ENCODE measurements at regions not wholly inside any gene's neighbourhood (a gene's known extent, or its start where the extent isn't known, plus 50 kb on each side); places are given as distances from the start of the nearest gene placed in this dataset.
A peak's percentile ranks its signal among the peaks of the same experiment; 100 is the strongest.

DNA sequence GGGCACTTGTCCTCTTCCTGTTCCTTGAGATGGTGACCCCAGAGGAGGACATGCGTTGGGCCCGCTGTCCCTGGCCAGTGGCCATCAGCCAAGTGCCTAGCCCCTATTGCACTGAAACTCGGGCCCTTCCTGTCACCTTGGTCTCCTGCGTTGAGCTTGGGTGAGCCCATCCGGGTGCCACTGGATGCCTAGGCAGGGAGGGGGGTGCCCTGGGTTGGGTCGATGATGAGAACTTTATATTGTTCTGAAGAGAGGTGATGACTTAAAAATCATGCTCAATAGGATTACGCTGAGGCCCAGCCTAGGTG lies 221.8 kb downstream of the SNRPN start:
- DNase-seq: no peak
- Histone ChIP-seq H3K27me3 (ENCODE audit: control insufficient read depth in 1 of 2, insufficient read depth in 1 of 2, low read length in 2 of 2) (no peaks in the 10 kb centered on the region), H4K91ac (ENCODE audit: low read length) (no peak overlapping the region), H2AFZ (ENCODE audit: low read depth, low read length) (no peak overlapping the region), H3K36me3 (ENCODE audit: control insufficient read depth in 1 of 2, insufficient read depth in 2 of 2, low read depth in 1 of 2, low read length in 2 of 2) (no peaks in the 10 kb centered on the region), H3K4me1 (ENCODE audit: control insufficient read depth, insufficient read depth, low read depth, low read length) (no peaks in the 10 kb centered on the region), H2AK5ac (ENCODE audit: low read length, severe bottlenecking) (no peak overlapping the region), H2BK15ac (ENCODE audit: low read depth, poor library complexity, severe bottlenecking) (no peak overlapping the region), H2BK120ac (ENCODE audit: low read depth, low read length) (no peak overlapping the region), H3K18ac (ENCODE audit: low read depth in 1 of 2, low read length in 2 of 2) (no peak overlapping the region), H3K4me2 (ENCODE audit: low read length, poor library complexity, severe bottlenecking) (no peak overlapping the region), H3K27ac (ENCODE audit: low read length, poor library complexity, severe bottlenecking) (no peak overlapping the region), H3K23ac (ENCODE audit: low read length in 2 of 2) (no peak overlapping the region), H4K8ac (ENCODE audit: low read length) (no peak overlapping the region), H2BK12ac (ENCODE audit: low read length in 2 of 2) (no peak overlapping the region), H3K14ac (ENCODE audit: low read length in 2 of 2) (no peak overlapping the region), H3K79me1 (replicated peaks; ENCODE audit: low read length, poor library complexity, severe bottlenecking) (no peaks in the 10 kb centered on the region), H2BK5ac (ENCODE audit: low read depth, low read length, poor library complexity, severe bottlenecking) (no peak overlapping the region), H3K4ac (ENCODE audit: low read depth in 1 of 2, low read length in 2 of 2) (no peak overlapping the region), H3K4me3 (ENCODE audit: insufficient read depth in 1 of 2, low read depth in 1 of 2, low read length in 2 of 2) (no peak overlapping the region), H3K9ac (ENCODE audit: low read length) (no peak overlapping the region), H3K9me3 (ENCODE audit: control insufficient read depth, low read length) (peaks cover 14% of the 10 kb centered on the region)
- 83% methylated on average over 7 of the region's 7 CpGs for WGBS

GRCh38 chr15:25176991-25177954 lies 222.5 kb downstream of the SNRPN start:
- Histone ChIP-seq H2BK12ac (ENCODE audit: low read length in 2 of 2) (no peak overlapping the region), H3K4me3 (ENCODE audit: insufficient read depth in 1 of 2, low read depth in 1 of 2, low read length in 2 of 2) (no peak overlapping the region), H3K9ac (ENCODE audit: low read length) (no peak overlapping the region), H2AFZ (ENCODE audit: low read depth, low read length) (no peak overlapping the region), H3K4me1 (ENCODE audit: control insufficient read depth, insufficient read depth, low read depth, low read length) (no peaks in the 10 kb centered on the region), H2BK120ac (ENCODE audit: low read depth, low read length) (no peak overlapping the region), H3K27ac (ENCODE audit: low read length, poor library complexity, severe bottlenecking) (no peak overlapping the region), H2BK15ac (ENCODE audit: low read depth, poor library complexity, severe bottlenecking) (peak overlapping the region; percentile 57), H3K4ac (ENCODE audit: low read depth in 1 of 2, low read length in 2 of 2) (no peak overlapping the region), H3K79me1 (replicated peaks; ENCODE audit: low read length, poor library complexity, severe bottlenecking) (no peaks in the 10 kb centered on the region), H3K14ac (ENCODE audit: low read length in 2 of 2) (no peak overlapping the region), H3K9me3 (ENCODE audit: control insufficient read depth, low read length) (peaks cover 18% of the 10 kb centered on the region), H4K8ac (ENCODE audit: low read length) (no peak overlapping the region), H3K4me2 (ENCODE audit: low read length, poor library complexity, severe bottlenecking) (no peak overlapping the region), H3K36me3 (ENCODE audit: control insufficient read depth in 1 of 2, insufficient read depth in 2 of 2, low read depth in 1 of 2, low read length in 2 of 2) (no peaks in the 10 kb centered on the region), H3K23ac (ENCODE audit: low read length in 2 of 2) (no peak overlapping the region), H3K18ac (ENCODE audit: low read depth in 1 of 2, low read length in 2 of 2) (no peak overlapping the region), H2AK5ac (ENCODE audit: low read length, severe bottlenecking) (no peak overlapping the region), H3K27me3 (ENCODE audit: control insufficient read depth in 1 of 2, insufficient read depth in 1 of 2, low read length in 2 of 2) (no peaks in the 10 kb centered on the region), H4K91ac (ENCODE audit: low read length) (no peak overlapping the region), H2BK5ac (ENCODE audit: low read depth, low read length, poor library complexity, severe bottlenecking) (no peak overlapping the region)
- 77% methylated on average over 21 of the region's 21 CpGs for WGBS
- no peak for DNase-seq

- Histone ChIP-seq H4K8ac (ENCODE audit: low read length) (no peak overlapping the region), H3K23ac (ENCODE audit: low read length in 2 of 2) (no peak overlapping the region), H2BK15ac (ENCODE audit: low read depth, poor library complexity, severe bottlenecking) (no peak overlapping the region), H3K4ac (ENCODE audit: low read depth in 1 of 2, low read length in 2 of 2) (no peak overlapping the region), H3K9ac (ENCODE audit: low read length) (no peak overlapping the region), H3K9me3 (ENCODE audit: control insufficient read depth, low read length) (peaks cover 11% of the 10 kb centered on the region), H3K4me3 (ENCODE audit: insufficient read depth in 1 of 2, low read depth in 1 of 2, low read length in 2 of 2) (no peak overlapping the region), H4K91ac (ENCODE audit: low read length) (no peak overlapping the region), H3K4me2 (ENCODE audit: low read length, poor library complexity, severe bottlenecking) (no peak overlapping the region), H3K79me1 (replicated peaks; ENCODE audit: low read length, poor library complexity, severe bottlenecking) (no peaks in the 10 kb centered on the region), H3K4me1 (ENCODE audit: control insufficient read depth, insufficient read depth, low read depth, low read length) (no peaks in the 10 kb centered on the region), H3K27ac (ENCODE audit: low read length, poor library complexity, severe bottlenecking) (no peak overlapping the region), H3K36me3 (ENCODE audit: control insufficient read depth in 1 of 2, insufficient read depth in 2 of 2, low read depth in 1 of 2, low read length in 2 of 2) (no peaks in the 10 kb centered on the region), H2BK120ac (ENCODE audit: low read depth, low read length) (no peak overlapping the region), H3K14ac (ENCODE audit: low read length in 2 of 2) (no peak overlapping the region), H3K27me3 (ENCODE audit: control insufficient read depth in 1 of 2, insufficient read depth in 1 of 2, low read length in 2 of 2) (no peaks in the 10 kb centered on the region), H2BK5ac (ENCODE audit: low read depth, low read length, poor library complexity, severe bottlenecking) (no peak overlapping the region), H2AK5ac (ENCODE audit: low read length, severe bottlenecking) (no peak overlapping the region), H2BK12ac (ENCODE audit: low read length in 2 of 2) (no peak overlapping the region), H2AFZ (ENCODE audit: low read depth, low read length) (no peak overlapping the region), H3K18ac (ENCODE audit: low read depth in 1 of 2, low read length in 2 of 2) (no peak overlapping the region)
- DNase-seq: no peak
- WGBS: 72% methylated on average over 11 of the region's 11 CpGs
Measured at GRCh38 chr15:25177955-25178801, 223.4 kb downstream of the SNRPN start.
